WTC11 (cell line): ENCODE measurements at regions not wholly inside any gene's neighbourhood (a gene's known extent, or its start where the extent isn't known, plus 50 kb on each side); places are given as distances from the start of the nearest gene placed in this dataset.

Source experiments
- ATAC-seq: fragments of 200-7000 bp; cut with Tn5 transposase; 2 replicates; pipeline ENCODE4 v1.10.0; 2021; ENCODE audit warnings: mild to moderate bottlenecking, moderate library complexity
- CTCF ChIA-PET: fragments of 300-600 bp; sonication (Branson Sonifier 250); formaldehyde crosslinking; loops from one replicate; lab custom pipeline; 2021; ENCODE audit warnings: antibody characterized with exemption; lab: Charles Lee
- POLR2A ChIA-PET: fragments of 350-600 bp; sonication (Branson Sonifier 250); formaldehyde crosslinking; loops from one replicate; lab custom pipeline; 2021; ENCODE audit warnings: antibody characterized with exemption; lab: Charles Lee
- DNase-seq: peaks from one replicate; pipeline ENCODE4 v3.0.0; 2021; ENCODE audit warnings: low spot score
- H3K27ac Mint-ChIP-seq: 2 replicates; pipeline ENCODE4 v1.8.0; 2021; ENCODE audit warnings: mixed read lengths
- H3K27me3 Mint-ChIP-seq: 2 replicates; pipeline ENCODE4 v1.8.0; 2021; ENCODE audit warnings: low read depth, mild to moderate bottlenecking, moderate library complexity, mixed read lengths
- H3K36me3 Mint-ChIP-seq: 2 replicates; pipeline ENCODE4 v1.8.0; 2021; ENCODE audit warnings: mixed read lengths
- H3K4me1 Mint-ChIP-seq: 2 replicates; pipeline ENCODE4 v1.8.0; 2022; ENCODE audit warnings: mixed read lengths
- H3K4me3 Mint-ChIP-seq: 2 replicates; pipeline ENCODE4 v1.8.0; 2021; ENCODE audit warnings: mild to moderate bottlenecking, moderate library complexity, mixed read lengths
- H3K9me3 Mint-ChIP-seq: 2 replicates; pipeline ENCODE4 v1.8.0; 2021; ENCODE audit warnings: mixed read lengths
- AFF4 ChIP-seq: sonication (generic); formaldehyde crosslinking; IDR thresholded peaks from 2 replicates; pipeline ENCODE4 v1.8.1; 2023; ENCODE audit warnings: mild to moderate bottlenecking, missing genetic modification reagents, borderline replicate concordance
- AR ChIP-seq: fragments of 250-450 bp; sonication (Bioruptor Pico); IDR thresholded peaks from 2 replicates; pipeline ENCODE4 v1.9.0; 2021; ENCODE audit warnings: mild to moderate bottlenecking
- ARID4B ChIP-seq: sonication (generic); formaldehyde crosslinking; IDR thresholded peaks from 2 replicates; pipeline ENCODE4 v1.8.0; 2023; ENCODE audit warnings: missing genetic modification reagents, mild to moderate bottlenecking, borderline replicate concordance
- CREM ChIP-seq: sonication (generic); formaldehyde crosslinking; IDR thresholded peaks from 2 replicates; pipeline ENCODE4 v1.8.1; 2022; ENCODE audit warnings: mild to moderate bottlenecking, missing genetic modification reagents, moderate library complexity
- ETV6 ChIP-seq: sonication (generic); formaldehyde crosslinking; IDR thresholded peaks from 2 replicates; pipeline ENCODE4 v1.8.1; 2022; ENCODE audit warnings: mild to moderate bottlenecking, missing genetic modification reagents
- GRHL2 ChIP-seq: fragments of 250-450 bp; sonication (Bioruptor Pico); IDR thresholded peaks from 2 replicates; pipeline ENCODE4 v1.8.0; 2022; ENCODE audit warnings: mild to moderate bottlenecking, moderate library complexity; ENCODE audit not compliant: insufficient replicate concordance, severe bottlenecking
- MYBL2 ChIP-seq: sonication (generic); formaldehyde crosslinking; IDR thresholded peaks from 2 replicates; pipeline ENCODE4 v1.8.1; 2023; ENCODE audit warnings: mild to moderate bottlenecking, moderate library complexity, missing genetic modification reagents
- SOX15 ChIP-seq: fragments of 250-450 bp; sonication (Bioruptor Pico); IDR thresholded peaks from 2 replicates; pipeline ENCODE4 v1.9.0; 2021; ENCODE audit warnings: mild to moderate bottlenecking
- TEAD4 ChIP-seq: sonication (generic); formaldehyde crosslinking; IDR thresholded peaks from 2 replicates; pipeline ENCODE4 v1.8.0; 2022; ENCODE audit warnings: mild to moderate bottlenecking, missing genetic modification reagents
- ZNF232 ChIP-seq: sonication (generic); formaldehyde crosslinking; IDR thresholded peaks from 2 replicates; pipeline ENCODE4 v1.8.0; 2022; ENCODE audit warnings: mild to moderate bottlenecking, missing genetic modification reagents
- ZNF263 ChIP-seq: sonication (generic); formaldehyde crosslinking; IDR thresholded peaks from 2 replicates; pipeline ENCODE4 v1.8.1; 2022; ENCODE audit warnings: low read depth, mild to moderate bottlenecking, moderate library complexity, missing genetic modification reagents
- ZNF281 ChIP-seq: sonication (generic); formaldehyde crosslinking; IDR thresholded peaks from 2 replicates; pipeline ENCODE4 v1.8.0; 2023; ENCODE audit warnings: mild to moderate bottlenecking, missing genetic modification reagents
- ZNF416 ChIP-seq: fragments of 250-450 bp; sonication (Bioruptor Pico); IDR thresholded peaks from 2 replicates; pipeline ENCODE4 v1.9.0; 2021; ENCODE audit warnings: mild to moderate bottlenecking, inconsistent platforms
- ZNF425 ChIP-seq: fragments of 250-450 bp; sonication (Bioruptor Pico); conservative IDR thresholded peaks from 2 replicates; pipeline ENCODE4 v1.9.0; 2021; ENCODE audit warnings: mild to moderate bottlenecking

- H3K9me3 Mint-ChIP-seq: no peaks in the 10 kb centered on the region
- TF ChIP-seq ZNF263 (CRISPR knock-in tag): no peak
- TF ChIP-seq SOX15: no peak
- TF ChIP-seq CREM (CRISPR knock-in tag): no peak
- TF ChIP-seq ZNF425 (CRISPR knock-in tag): no peak
- TF ChIP-seq ZNF281 (CRISPR knock-in tag): no peak
- TF ChIP-seq ZNF416: no peak
- TF ChIP-seq TEAD4 (CRISPR knock-in tag): no peak
- no peak for TF ChIP-seq AR
- no peak for TF ChIP-seq ZNF232 (CRISPR knock-in tag)
- no peak for TF ChIP-seq ARID4B (CRISPR knock-in tag)
- TF ChIP-seq, all 79 proteins: peak for 0
- POLR2A ChIA-PET: no interaction called here
- DNase-seq (no peak), ATAC-seq (no peak)
- peaks cover 19% of the 10 kb centered on the region for H3K4me1 Mint-ChIP-seq
- no peaks in the 10 kb centered on the region for H3K36me3 Mint-ChIP-seq
- peaks cover 58% of the 10 kb centered on the region for H3K27me3 Mint-ChIP-seq
- no peak overlapping the region for H3K4me3 Mint-ChIP-seq
- H3K27ac Mint-ChIP-seq: no peak overlapping the region
- CTCF ChIA-PET: interaction anchor here (0.6 to 3.6 kb wide), 3 partner anchors 23 to 459 kb away, joined by 3 to 29 read pairs (median 4); no protein-coding TSS in a partner anchor
Measured at GRCh38 chrX:69287095-69287494, 121.8 kb upstream of the PJA1 start.

GRCh38 chrX:69286565-69286906 is 121.3 kb upstream of the PJA1 start:
- POLR2A ChIA-PET: no interaction called here
- no peaks in the 10 kb centered on the region for H3K9me3 Mint-ChIP-seq
- DNase-seq (no peak), ATAC-seq (no peak)
- no peaks in the 10 kb centered on the region for H3K36me3 Mint-ChIP-seq
- no peak for TF ChIP-seq MYBL2
- TF ChIP-seq AFF4: no peak
- TF ChIP-seq ETV6 (CRISPR knock-in tag): no peak
- TF ChIP-seq GRHL2: no peak
- H3K4me1 Mint-ChIP-seq: peaks cover 19% of the 10 kb centered on the region
- H3K27ac Mint-ChIP-seq: no peak overlapping the region
- peaks cover 61% of the 10 kb centered on the region for H3K27me3 Mint-ChIP-seq
- CTCF ChIA-PET: interaction anchor here (0.6 to 3.6 kb wide), 3 partner anchors 22 to 459 kb away, joined by 3 to 29 read pairs (median 4); no protein-coding TSS in a partner anchor
- no peak overlapping the region for H3K4me3 Mint-ChIP-seq
